Colonic mucosa (tissue), 4 donors: ENCODE measurements at regions not wholly inside any gene's neighbourhood (a gene's known extent, or its start where the extent isn't known, plus 50 kb on each side); places are given as distances from the start of the nearest gene placed in this dataset.

Experiments
- DNase-seq: peaks from one replicate; pipeline ENCODE4 v3.0.0-alpha.2; 2020
- H3K27ac ChIP-seq: fragments of 200-600 bp; one replicate; pipeline ENCODE4 v1.8.0; 2021
- H3K27me3 ChIP-seq: fragments of 200-600 bp; one replicate; pipeline ENCODE4 v1.8.0; 2021
- H3K36me3 ChIP-seq: fragments of 200-600 bp; one replicate; pipeline ENCODE4 v1.8.0; 2021
- H3K4me1 ChIP-seq: fragments of 200-600 bp; one replicate; pipeline ENCODE4 v1.8.0; 2021; ENCODE audit warnings: mild to moderate bottlenecking
- H3K4me3 ChIP-seq: fragments of 200-600 bp; one replicate; pipeline ENCODE4 v1.8.0; 2021
- H3K9ac ChIP-seq, 2 donors: one replicate each; pipeline ENCODE4 v1.7.0; 2013; ENCODE audit warnings: control low read depth in 2 of 2, low read depth in 2 of 2, low read length in 2 of 2
- H3K9me3 ChIP-seq: fragments of 200-600 bp; one replicate; pipeline ENCODE4 v1.8.0; 2021
- intact Hi-C: fragments of 100-400 bp; cut with DNase I; formaldehyde crosslinking; loops from one replicate; pipeline ENCODE4 v1.14.1; 2022
- TF ChIP-seq, protein P1 (sequence below): fragments of 200-600 bp; IDR thresholded peaks from one replicate; pipeline ENCODE4 v1.8.0; 2022; ENCODE audit warnings: antibody characterized with exemption, mild to moderate bottlenecking
- donor health status: healthy.
- donor health status: DM: no; HTN: no; CAD: no.
- donor health status: DM: no; HTN: no; CAD: no.

GRCh38 chr18:37853706-37854105 lies 288.1 kb upstream of the CELF4 start:
- Histone ChIP-seq H3K27ac (no peak overlapping the region), H3K4me1 (no peaks in the 10 kb centered on the region), H3K9me3 (no peaks in the 10 kb centered on the region), H3K36me3 (no peaks in the 10 kb centered on the region), H3K27me3 (no peaks in the 10 kb centered on the region), H3K9ac (no peak overlapping the region), H3K4me3 (no peak overlapping the region)
- TF ChIP-seq, protein P1, sequence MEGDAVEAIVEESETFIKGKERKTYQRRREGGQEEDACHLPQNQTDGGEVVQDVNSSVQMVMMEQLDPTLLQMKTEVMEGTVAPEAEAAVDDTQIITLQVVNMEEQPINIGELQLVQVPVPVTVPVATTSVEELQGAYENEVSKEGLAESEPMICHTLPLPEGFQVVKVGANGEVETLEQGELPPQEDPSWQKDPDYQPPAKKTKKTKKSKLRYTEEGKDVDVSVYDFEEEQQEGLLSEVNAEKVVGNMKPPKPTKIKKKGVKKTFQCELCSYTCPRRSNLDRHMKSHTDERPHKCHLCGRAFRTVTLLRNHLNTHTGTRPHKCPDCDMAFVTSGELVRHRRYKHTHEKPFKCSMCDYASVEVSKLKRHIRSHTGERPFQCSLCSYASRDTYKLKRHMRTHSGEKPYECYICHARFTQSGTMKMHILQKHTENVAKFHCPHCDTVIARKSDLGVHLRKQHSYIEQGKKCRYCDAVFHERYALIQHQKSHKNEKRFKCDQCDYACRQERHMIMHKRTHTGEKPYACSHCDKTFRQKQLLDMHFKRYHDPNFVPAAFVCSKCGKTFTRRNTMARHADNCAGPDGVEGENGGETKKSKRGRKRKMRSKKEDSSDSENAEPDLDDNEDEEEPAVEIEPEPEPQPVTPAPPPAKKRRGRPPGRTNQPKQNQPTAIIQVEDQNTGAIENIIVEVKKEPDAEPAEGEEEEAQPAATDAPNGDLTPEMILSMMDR: no peak
- DNase-seq: no peak
- intact Hi-C loops: no loop called here

DNA sequence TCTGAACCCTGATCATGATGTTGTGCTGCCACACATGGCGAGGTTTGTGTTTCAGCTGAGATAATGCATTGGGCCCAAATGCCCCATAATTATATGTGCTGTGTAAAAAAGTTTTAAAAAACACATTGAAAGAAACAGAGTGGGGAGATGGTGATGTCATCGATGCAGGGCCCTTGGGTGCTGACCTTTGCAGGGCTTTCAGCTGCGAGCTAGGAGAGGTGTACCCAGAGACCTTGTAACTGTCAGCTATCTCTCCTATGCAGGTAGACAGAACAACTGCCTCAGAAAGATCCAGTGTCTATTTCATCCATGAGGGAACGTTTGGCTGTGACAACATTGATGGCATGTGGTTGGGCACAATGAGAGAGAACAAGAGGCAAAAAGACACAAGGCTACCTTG lies 286.9 kb upstream of the CELF4 start:
- H3K27ac ChIP-seq: no peak overlapping the region
- intact Hi-C loops: no loop called here
- no peaks in the 10 kb centered on the region for H3K9me3 ChIP-seq
- no peak overlapping the region for H3K9ac ChIP-seq
- H3K36me3 ChIP-seq: no peaks in the 10 kb centered on the region
- H3K27me3 ChIP-seq: no peaks in the 10 kb centered on the region
- TF ChIP-seq, protein P1: no peak
- H3K4me1 ChIP-seq: no peaks in the 10 kb centered on the region
- H3K4me3 ChIP-seq: no peak overlapping the region
- no peak for DNase-seq

GRCh38 chr18:37847544-37847943 lies 281.9 kb upstream of the CELF4 start:
- intact Hi-C loops: no loop called here
- DNase-seq: no peak
- TF ChIP-seq, protein P1: no peak

DNA sequence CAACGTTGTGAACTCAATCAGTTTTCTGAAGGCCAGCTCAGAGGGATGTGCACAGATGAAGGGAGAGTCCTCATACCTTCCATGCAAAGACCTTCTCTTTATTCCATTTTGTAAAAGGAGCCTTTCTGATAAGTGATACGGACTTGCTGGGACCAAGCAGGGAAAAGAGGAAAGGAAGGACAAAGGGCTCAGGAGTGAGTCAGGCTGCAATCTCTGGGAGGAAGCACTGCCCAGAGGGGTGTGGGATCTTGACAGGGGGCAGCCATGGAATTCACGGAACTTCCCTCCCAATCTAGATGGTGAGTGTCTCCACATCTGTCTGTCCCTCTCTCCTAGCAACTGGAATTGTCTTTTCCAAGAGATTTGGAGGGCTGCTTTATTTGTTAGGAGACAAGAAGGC lies 281.4 kb upstream of the CELF4 start:
- no peaks in the 10 kb centered on the region for H3K4me1 ChIP-seq

More at GRCh38 chr18:37847544-37847943, 281.9 kb upstream of the CELF4 start:
- H3K27me3 ChIP-seq: no peaks in the 10 kb centered on the region
- no peak overlapping the region for H3K4me3 ChIP-seq
- H3K9ac ChIP-seq: no peak overlapping the region
- no peaks in the 10 kb centered on the region for H3K9me3 ChIP-seq
- H3K4me1 ChIP-seq: no peaks in the 10 kb centered on the region
- no peaks in the 10 kb centered on the region for H3K36me3 ChIP-seq
- H3K27ac ChIP-seq: no peak overlapping the region

DNA sequence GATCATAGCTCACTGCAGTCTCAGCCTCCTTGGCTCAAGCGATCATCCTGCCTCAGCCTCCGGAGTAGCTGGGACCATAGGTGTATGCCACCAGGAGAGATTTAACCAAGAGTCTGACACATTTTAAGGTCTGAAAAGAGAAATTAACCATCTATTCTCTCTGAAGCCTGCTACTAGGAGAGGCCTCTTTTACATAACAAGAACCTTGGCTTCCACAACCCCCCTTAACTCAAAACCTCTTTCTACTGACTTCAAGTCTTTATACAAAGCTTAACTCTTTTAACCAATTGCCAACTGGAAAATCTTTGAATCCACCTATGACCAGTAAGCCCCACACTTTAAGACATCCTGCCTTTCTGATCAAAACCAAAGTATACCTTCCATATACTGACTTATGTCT lies 279.9 kb upstream of the CELF4 start:
- intact Hi-C loops: no loop called here
- H3K27ac ChIP-seq: no peak overlapping the region
- no peak overlapping the region for H3K4me3 ChIP-seq
- H3K36me3 ChIP-seq: no peaks in the 10 kb centered on the region
- H3K9me3 ChIP-seq: no peaks in the 10 kb centered on the region
- no peaks in the 10 kb centered on the region for H3K4me1 ChIP-seq
- no peak for DNase-seq
- H3K9ac ChIP-seq: no peak overlapping the region
- TF ChIP-seq, protein P1: no peak
- no peaks in the 10 kb centered on the region for H3K27me3 ChIP-seq

More for the DNA sequence above, 281.4 kb upstream of the CELF4 start:
- no peak for DNase-seq
- TF ChIP-seq, protein P1: no peak
- intact Hi-C loops: no loop called here
- Histone ChIP-seq H3K9ac (no peak overlapping the region), H3K9me3 (no peaks in the 10 kb centered on the region), H3K27me3 (no peaks in the 10 kb centered on the region), H3K27ac (no peak overlapping the region), H3K4me3 (no peak overlapping the region), H3K36me3 (no peaks in the 10 kb centered on the region)
